AG09319 (cell line): ENCODE measurements at regions not wholly inside any gene's neighbourhood (a gene's known extent, or its start where the extent isn't known, plus 50 kb on each side); places are given as distances from the start of the nearest gene placed in this dataset.

Experiments
- DNase-seq: peaks from one replicate; pipeline ENCODE4 v3.0.0-alpha.2; 2010; ENCODE audit warnings: low read depth; ENCODE audit errors: extremely low read depth
- TF ChIP-seq, protein P1 (sequence below): IDR thresholded peaks from 2 replicates; pipeline ENCODE4 v1.5.1; 2011; ENCODE audit warnings: low read depth, mild to moderate bottlenecking, inconsistent platforms, low read length, moderate library complexity

DNA sequence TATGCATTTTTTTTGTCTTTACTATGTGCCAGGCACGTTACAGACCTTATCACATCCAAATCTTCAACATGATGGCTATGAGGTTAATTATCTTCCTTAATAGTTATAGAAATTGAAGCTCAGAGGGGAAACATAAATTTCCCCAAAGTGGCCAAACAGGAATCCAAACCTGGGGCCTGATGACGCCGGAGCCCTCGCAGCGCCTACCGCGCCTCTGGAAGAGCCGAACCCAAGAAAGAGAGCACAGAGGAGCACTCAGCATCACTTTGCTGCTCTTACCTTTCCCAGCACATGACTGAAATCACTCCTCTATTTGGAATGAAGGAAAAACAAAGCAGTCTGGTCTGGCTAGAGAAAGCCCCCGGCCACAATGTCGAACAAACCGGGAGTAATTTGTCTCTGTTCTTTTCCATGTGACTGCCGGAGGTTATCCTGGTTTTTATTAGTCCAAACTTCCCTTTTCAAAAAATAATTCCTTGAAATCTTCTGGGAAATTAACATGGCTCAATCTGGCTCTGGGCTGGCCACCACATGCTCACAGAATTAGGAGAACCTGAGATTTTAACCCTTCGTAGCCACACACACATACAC is 195.5 kb downstream of the ADSS2 start:
- no peak for DNase-seq
- TF ChIP-seq, protein P1, sequence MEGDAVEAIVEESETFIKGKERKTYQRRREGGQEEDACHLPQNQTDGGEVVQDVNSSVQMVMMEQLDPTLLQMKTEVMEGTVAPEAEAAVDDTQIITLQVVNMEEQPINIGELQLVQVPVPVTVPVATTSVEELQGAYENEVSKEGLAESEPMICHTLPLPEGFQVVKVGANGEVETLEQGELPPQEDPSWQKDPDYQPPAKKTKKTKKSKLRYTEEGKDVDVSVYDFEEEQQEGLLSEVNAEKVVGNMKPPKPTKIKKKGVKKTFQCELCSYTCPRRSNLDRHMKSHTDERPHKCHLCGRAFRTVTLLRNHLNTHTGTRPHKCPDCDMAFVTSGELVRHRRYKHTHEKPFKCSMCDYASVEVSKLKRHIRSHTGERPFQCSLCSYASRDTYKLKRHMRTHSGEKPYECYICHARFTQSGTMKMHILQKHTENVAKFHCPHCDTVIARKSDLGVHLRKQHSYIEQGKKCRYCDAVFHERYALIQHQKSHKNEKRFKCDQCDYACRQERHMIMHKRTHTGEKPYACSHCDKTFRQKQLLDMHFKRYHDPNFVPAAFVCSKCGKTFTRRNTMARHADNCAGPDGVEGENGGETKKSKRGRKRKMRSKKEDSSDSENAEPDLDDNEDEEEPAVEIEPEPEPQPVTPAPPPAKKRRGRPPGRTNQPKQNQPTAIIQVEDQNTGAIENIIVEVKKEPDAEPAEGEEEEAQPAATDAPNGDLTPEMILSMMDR = no peak

DNA sequence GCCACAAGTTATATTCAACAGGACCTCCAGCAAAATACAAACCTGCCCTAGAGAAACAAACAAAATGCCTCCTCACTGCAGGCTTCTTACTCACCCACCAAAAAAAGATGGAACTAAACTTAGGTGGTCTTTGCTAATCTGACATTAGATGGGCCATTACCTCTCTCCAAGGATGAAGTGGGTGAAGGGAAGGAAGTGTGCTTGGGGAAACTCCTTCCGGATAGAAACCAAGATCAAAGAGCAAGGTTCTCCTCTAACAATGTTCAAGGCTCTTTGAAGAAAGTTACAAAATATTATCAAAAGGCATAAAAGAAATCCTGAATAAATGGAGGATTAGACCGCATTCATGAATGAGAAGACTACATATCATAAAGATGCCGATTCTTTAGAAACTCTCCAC is 187.5 kb downstream of the ADSS2 start:
- no peak for DNase-seq
- TF ChIP-seq, protein P1 = no peak

DNA sequence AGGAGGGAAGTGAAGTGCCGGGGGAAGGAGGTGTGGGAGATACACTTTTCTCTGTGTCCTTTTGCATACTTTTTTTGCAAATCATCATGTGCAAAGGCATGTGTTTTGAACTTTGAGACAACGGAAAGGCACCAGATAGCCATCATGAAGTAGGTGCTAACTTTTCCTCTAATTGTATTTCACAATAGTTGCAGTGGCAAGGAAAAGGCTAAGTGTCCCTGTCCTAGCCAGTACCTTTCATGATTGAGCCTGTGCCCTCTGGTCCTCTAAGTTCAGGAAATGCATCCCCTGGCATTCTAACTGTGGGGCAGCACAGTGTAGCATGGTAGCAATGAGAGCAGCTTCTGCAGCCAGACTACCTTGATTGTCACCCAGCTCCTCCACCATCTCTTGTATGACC is 186.2 kb downstream of the ADSS2 start:
- no peak for DNase-seq
- TF ChIP-seq, protein P1 = no peak

GRCh38 chr1:244269169-244269568 is 182.5 kb downstream of the ADSS2 start:
- no peak for DNase-seq
- TF ChIP-seq, protein P1 = no peak

DNA sequence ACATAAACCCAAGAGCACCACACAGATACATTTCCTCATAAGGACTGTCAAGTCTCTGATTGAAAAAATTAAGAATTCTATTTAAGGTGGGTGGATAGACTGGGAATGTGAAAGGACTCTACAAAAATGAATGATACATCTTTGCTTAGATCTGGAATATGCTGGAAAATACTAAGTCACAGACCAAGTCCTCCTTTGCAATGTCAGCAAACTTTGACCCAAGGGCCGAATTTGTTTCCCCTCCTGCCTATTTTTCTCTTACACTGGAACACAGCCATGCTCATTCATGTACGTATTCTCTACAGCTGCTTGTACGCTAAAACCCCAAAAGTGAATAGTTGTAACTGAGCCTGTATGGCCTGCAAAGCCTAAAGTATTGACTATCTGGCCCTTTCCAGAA is 180.7 kb downstream of the ADSS2 start:
- TF ChIP-seq, protein P1 = no peak
- DNase-seq = no peak

DNA sequence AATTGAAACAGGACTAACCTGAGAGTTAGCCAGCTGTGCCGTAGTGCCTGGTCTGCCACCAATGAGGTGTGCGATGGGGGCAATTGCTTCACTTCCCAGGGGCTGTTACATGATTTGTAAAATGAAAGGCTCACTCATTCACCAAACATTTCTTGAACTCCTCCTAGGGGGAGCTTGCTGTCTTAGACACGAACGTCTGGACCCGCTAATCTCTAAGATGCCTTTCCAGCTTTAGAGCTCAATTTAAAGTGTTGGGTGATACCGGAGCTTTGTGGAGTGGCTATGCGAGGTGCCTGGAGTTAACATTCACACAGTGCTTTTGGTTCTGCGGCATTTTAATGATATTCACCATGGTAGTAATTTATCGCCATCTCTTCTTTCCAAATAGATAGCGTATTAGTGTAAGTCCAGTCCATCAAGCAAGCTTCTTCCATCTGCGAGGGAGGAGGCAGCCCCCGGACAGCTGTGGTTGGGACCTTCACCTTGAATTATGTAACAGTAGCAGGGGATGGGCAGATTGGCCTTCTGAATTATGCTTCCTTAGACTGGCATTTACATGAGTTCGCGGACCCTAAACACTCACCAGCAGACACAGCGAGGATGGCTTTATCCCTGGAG is 179.9 kb downstream of the ADSS2 start:
- DNase-seq = no peak
- TF ChIP-seq, protein P1 = no peak

- DNase-seq = peak; percentile 83
- TF ChIP-seq, protein P1 = peak; percentile 96
These were observed 179.0 kb downstream of the ADSS2 start for GRCh38 chr1:244272471-244273261.
